Mesenchymal stem cell (in vitro differentiated cells and primary cell): ENCODE measurements at regions not wholly inside any gene's neighbourhood (a gene's known extent, or its start where the extent isn't known, plus 50 kb on each side); places are given as distances from the start of the nearest gene placed in this dataset.

ENCODE experiments used
- DNase-seq: peaks from one replicate; pipeline ENCODE4 v3.0.0-alpha.2; 2013
- H2AFZ ChIP-seq: one replicate; pipeline ENCODE4 v1.6.1; 2013; ENCODE audit warnings: low read depth, mild to moderate bottlenecking, control low read depth, inconsistent platforms, low read length, moderate library complexity
- H2AK5ac ChIP-seq: 2 replicates; pipeline ENCODE4 v1.6.1; 2013; ENCODE audit warnings: low read length, moderate library complexity, mild to moderate bottlenecking, inconsistent platforms; ENCODE audit not compliant: severe bottlenecking
- H2BK120ac ChIP-seq: one replicate; pipeline ENCODE4 v1.6.1; 2013; ENCODE audit warnings: low read depth, mild to moderate bottlenecking, inconsistent platforms, low read length, moderate library complexity
- H2BK12ac ChIP-seq, 2 experiments: one replicate each; pipeline ENCODE4 v1.6.1; 2013; ENCODE audit warnings: inconsistent platforms in 2 of 2, low read length in 2 of 2, mild to moderate bottlenecking in 2 of 2, moderate library complexity in 2 of 2, control low read depth in 1 of 2
- H2BK15ac ChIP-seq: one replicate; pipeline ENCODE4 v1.6.1; 2013; ENCODE audit warnings: mild to moderate bottlenecking, low read depth, inconsistent platforms; ENCODE audit not compliant: poor library complexity, severe bottlenecking
- H2BK5ac ChIP-seq: 2 replicates; pipeline ENCODE4 v1.6.1; 2013; ENCODE audit warnings: low read depth, mild to moderate bottlenecking, low read length, control low read depth, inconsistent platforms; ENCODE audit not compliant: poor library complexity, severe bottlenecking
- H3K14ac ChIP-seq, 2 experiments: one replicate each; pipeline ENCODE4 v1.6.1; 2013; ENCODE audit warnings: inconsistent platforms in 2 of 2, low read length in 2 of 2, control low read depth in 1 of 2, mild to moderate bottlenecking in 1 of 2, moderate library complexity in 1 of 2
- H3K18ac ChIP-seq, 2 experiments: one replicate each; pipeline ENCODE4 v1.6.1; 2013; ENCODE audit warnings: inconsistent platforms in 2 of 2, low read length in 2 of 2, control low read depth in 1 of 2, low read depth in 1 of 2, mild to moderate bottlenecking in 1 of 2
- H3K23ac ChIP-seq, 2 experiments: one replicate each; pipeline ENCODE4 v1.6.1; 2013; ENCODE audit warnings: inconsistent platforms in 2 of 2, low read length in 2 of 2, mild to moderate bottlenecking in 2 of 2, moderate library complexity in 2 of 2, control low read depth in 1 of 2
- H3K27ac ChIP-seq: 2 replicates; pipeline ENCODE4 v1.5.1; 2013; ENCODE audit warnings: mild to moderate bottlenecking, moderate library complexity, low read length, control low read depth, inconsistent platforms; ENCODE audit not compliant: poor library complexity, severe bottlenecking
- H3K27me3 ChIP-seq, 2 experiments: 2 replicates each; pipeline versions ENCODE4 v1.6.1 to v1.7.0; 2013; ENCODE audit warnings: low read length in 2 of 2, mild to moderate bottlenecking in 2 of 2, moderate library complexity in 2 of 2, control low read depth in 1 of 2, inconsistent platforms in 1 of 2; ENCODE audit not compliant: control insufficient read depth in 1 of 2, insufficient read depth in 1 of 2
- H3K36me3 ChIP-seq, 2 experiments: 2 replicates each; pipeline versions ENCODE4 v1.6.1 to v1.7.0; 2013; ENCODE audit warnings: low read length in 2 of 2, control low read depth in 1 of 2, inconsistent platforms in 1 of 2, low read depth in 1 of 2, mild to moderate bottlenecking in 1 of 2; ENCODE audit not compliant: insufficient read depth in 2 of 2, control insufficient read depth in 1 of 2
- H3K4ac ChIP-seq, 2 experiments: one replicate each; pipeline ENCODE4 v1.6.1; 2013; ENCODE audit warnings: inconsistent platforms in 2 of 2, low read length in 2 of 2, mild to moderate bottlenecking in 2 of 2, moderate library complexity in 2 of 2, control low read depth in 1 of 2, low read depth in 1 of 2
- H3K4me1 ChIP-seq: 2 replicates; pipeline ENCODE4 v1.6.1; 2013; ENCODE audit warnings: low read depth, low read length, control low read depth; ENCODE audit not compliant: control insufficient read depth, insufficient read depth
- H3K4me2 ChIP-seq: 2 replicates; pipeline ENCODE4 v1.6.1; 2013; ENCODE audit warnings: low read length, mild to moderate bottlenecking, inconsistent platforms; ENCODE audit not compliant: poor library complexity, severe bottlenecking
- H3K4me3 ChIP-seq, 2 experiments: 2 replicates each; pipeline versions ENCODE4 v1.5.1 to v1.7.0; 2013; ENCODE audit warnings: low read length in 2 of 2, mild to moderate bottlenecking in 2 of 2, control low read depth in 1 of 2, low read depth in 1 of 2; ENCODE audit not compliant: insufficient read depth in 1 of 2
- H3K79me1 ChIP-seq: replicated peaks from 2 replicates; pipeline ENCODE4 v1.6.1; 2013; ENCODE audit warnings: mild to moderate bottlenecking, control low read depth, low read length, inconsistent platforms; ENCODE audit not compliant: poor library complexity, severe bottlenecking
- H3K9ac ChIP-seq: 2 replicates; pipeline ENCODE4 v1.7.0; 2013; ENCODE audit warnings: mild to moderate bottlenecking, low read length, moderate library complexity
- H3K9me3 ChIP-seq: 2 replicates; pipeline ENCODE4 v1.7.0; 2013; ENCODE audit warnings: mild to moderate bottlenecking, low read length; ENCODE audit not compliant: control insufficient read depth
- H4K8ac ChIP-seq: one replicate; pipeline ENCODE4 v1.6.1; 2013; ENCODE audit warnings: inconsistent platforms, mild to moderate bottlenecking, low read length, moderate library complexity
- H4K91ac ChIP-seq: one replicate; pipeline ENCODE4 v1.6.1; 2013; ENCODE audit warnings: mild to moderate bottlenecking, low read length, inconsistent platforms
- WGBS: methylation state at CpG from one replicate; pipeline ENCODE4 v1.1.7; 2013; ENCODE audit warnings: mixed read lengths; 5-methylcytosine and 5-hydroxymethylcytosine counted together

GRCh38 chr5:159628703-159629102 is 287.6 kb upstream of the ADRA1B start:
- WGBS = 93% methylated on average over 1 of the region's 1 CpG
- Histone ChIP-seq H3K14ac (no peak overlapping the region), H4K91ac (no peak overlapping the region), H3K4me1 (no peaks in the 10 kb centered on the region), H3K9ac (no peak overlapping the region), H3K27ac (no peak overlapping the region), H3K27me3 (peaks cover 0 to 37% of the 10 kb centered on the region in 2 experiments), H3K79me1 (no peaks in the 10 kb centered on the region), H2BK5ac (no peak overlapping the region), H3K23ac (no peak overlapping the region), H2BK120ac (no peak overlapping the region), H3K36me3 (no peaks in the 10 kb centered on the region), H3K4me2 (no peak overlapping the region), H3K18ac (no peak overlapping the region), H3K9me3 (peaks cover 17% of the 10 kb centered on the region), H2BK15ac (no peak overlapping the region), H2BK12ac (no peak overlapping the region), H2AFZ (no peak overlapping the region), H3K4me3 (no peak overlapping the region), H2AK5ac (no peak overlapping the region), H4K8ac (no peak overlapping the region), H3K4ac (no peak overlapping the region)
- DNase-seq = no peak

GRCh38 chr5:159629158-159629557 is 287.1 kb upstream of the ADRA1B start:
- Histone ChIP-seq H3K4me2 (no peak overlapping the region), H3K4ac (no peak overlapping the region), H3K27me3 (peaks cover 0 to 37% of the 10 kb centered on the region in 2 experiments), H3K4me3 (no peak overlapping the region), H2BK12ac (no peak overlapping the region), H3K4me1 (no peaks in the 10 kb centered on the region), H2AK5ac (no peak overlapping the region), H3K36me3 (no peaks in the 10 kb centered on the region), H3K9ac (no peak overlapping the region), H2AFZ (no peak overlapping the region), H3K27ac (no peak overlapping the region), H4K8ac (no peak overlapping the region), H2BK15ac (no peak overlapping the region), H4K91ac (no peak overlapping the region), H3K23ac (no peak overlapping the region), H2BK120ac (no peak overlapping the region), H3K18ac (no peak overlapping the region), H3K79me1 (no peaks in the 10 kb centered on the region), H2BK5ac (no peak overlapping the region), H3K9me3 (peaks cover 13% of the 10 kb centered on the region), H3K14ac (no peak overlapping the region)
- WGBS = 79% methylated on average over 2 of the region's 3 CpGs
- DNase-seq = no peak

- no peaks in the 10 kb centered on the region for H3K79me1 ChIP-seq
- no peak overlapping the region for H3K18ac ChIP-seq
- no peak overlapping the region for H3K4me2 ChIP-seq
- no peak overlapping the region for H4K8ac ChIP-seq
- no peaks in the 10 kb centered on the region for H3K4me1 ChIP-seq
- H2BK120ac ChIP-seq = no peak overlapping the region
- no peak overlapping the region for H3K23ac ChIP-seq
- no peak overlapping the region for H2AFZ ChIP-seq
- 82% methylated on average over 1 of the region's 2 CpGs for whole genome bisulfite sequencing
- peaks cover 6% of the 10 kb centered on the region for H3K9me3 ChIP-seq
- H3K36me3 ChIP-seq = no peaks in the 10 kb centered on the region
- H3K27ac ChIP-seq = no peak overlapping the region
- no peak overlapping the region for H2BK12ac ChIP-seq
- peaks cover 0 to 37% of the 10 kb centered on the region in 2 experiments for H3K27me3 ChIP-seq
- no peak overlapping the region for H3K14ac ChIP-seq
- H3K9ac ChIP-seq = no peak overlapping the region
- H2AK5ac ChIP-seq = no peak overlapping the region
- DNase-seq = no peak
- H4K91ac ChIP-seq = no peak overlapping the region
- no peak overlapping the region for H3K4ac ChIP-seq
- no peak overlapping the region for H3K4me3 ChIP-seq
- H2BK15ac ChIP-seq = no peak overlapping the region
- H2BK5ac ChIP-seq = no peak overlapping the region
Measured at GRCh38 chr5:159630545-159630944, 285.7 kb upstream of the ADRA1B start.

- no peaks in the 10 kb centered on the region for H3K79me1 ChIP-seq
- H3K4me3 ChIP-seq = no peak overlapping the region
- H3K4ac ChIP-seq = no peak overlapping the region
- no peak overlapping the region for H3K23ac ChIP-seq
- H2BK12ac ChIP-seq = no peak overlapping the region
- H2BK5ac ChIP-seq = no peak overlapping the region
- DNase-seq = no peak
- H2AK5ac ChIP-seq = no peak overlapping the region
- no peak overlapping the region for H4K8ac ChIP-seq
- WGBS = 87% methylated on average over 2 of the region's 3 CpGs
- no peaks in the 10 kb centered on the region for H3K4me1 ChIP-seq
- H3K27me3 ChIP-seq = peaks cover 0 to 37% of the 10 kb centered on the region in 2 experiments
- H2BK120ac ChIP-seq = no peak overlapping the region
- H2BK15ac ChIP-seq = no peak overlapping the region
- no peak overlapping the region for H3K14ac ChIP-seq
- H3K18ac ChIP-seq = no peak overlapping the region
- no peak overlapping the region for H4K91ac ChIP-seq
- no peaks in the 10 kb centered on the region for H3K36me3 ChIP-seq
- H3K9me3 ChIP-seq = peaks cover 6% of the 10 kb centered on the region
- no peak overlapping the region for H3K27ac ChIP-seq
- no peak overlapping the region for H2AFZ ChIP-seq
- no peak overlapping the region for H3K4me2 ChIP-seq
- H3K9ac ChIP-seq = no peak overlapping the region
Measured at GRCh38 chr5:159631001-159631400, 285.3 kb upstream of the ADRA1B start.
